PC-9 (cell line): ENCODE measurements at regions not wholly inside any gene's neighbourhood (a gene's known extent, or its start where the extent isn't known, plus 50 kb on each side); places are given as distances from the start of the nearest gene placed in this dataset.

ENCODE experiments used
- BruUV-seq: library from RNA; stranded (reverse); fragments of 400-500 nt; replicated peaks from 2 replicates; lab custom pipeline; 2021; lab: Mats Ljungman, UMichigan
- CTCF ChIA-PET: fragments of 300-600 bp; sonication (Branson Sonifier 250); formaldehyde crosslinking; loops from one replicate; lab custom pipeline; 2022; ENCODE audit warnings: antibody characterized with exemption; lab: Charles Lee
- POLR2A ChIA-PET: fragments of 300-600 bp; sonication (Branson Sonifier 250); formaldehyde crosslinking; loops from one replicate; lab custom pipeline; 2022; ENCODE audit warnings: antibody characterized with exemption; ENCODE audit not compliant: unreplicated experiment; lab: Charles Lee
- DNase-seq, 2 experiments: peaks; one replicate each; pipeline versions ENCODE4 v3.0.0 to v3.0.0-alpha.2; 2015 to 2022; ENCODE audit warnings: mixed read lengths in 1 of 2
- H2AFZ ChIP-seq: fragments of 200-600 bp; sonication (generic); 2 replicates; pipeline ENCODE4 v1.8.1; 2017; ENCODE audit warnings: antibody characterized with exemption
- H3F3A ChIP-seq: fragments of 200-600 bp; sonication (generic); 2 replicates; pipeline ENCODE4 v1.8.1; 2017; ENCODE audit warnings: antibody characterized with exemption, mild to moderate bottlenecking, low read depth; ENCODE audit not compliant: insufficient read depth
- H3K27ac ChIP-seq: fragments of 200-600 bp; sonication (generic); 2 replicates; pipeline ENCODE4 v1.6.1; 2016; ENCODE audit warnings: mixed run types
- H3K27me3 ChIP-seq: fragments of 200-600 bp; sonication (generic); 2 replicates; pipeline ENCODE4 v1.6.1; 2016; ENCODE audit warnings: low read depth, mixed run types; ENCODE audit not compliant: insufficient read depth
- H3K36me3 ChIP-seq: fragments of 200-600 bp; sonication (generic); 2 replicates; pipeline ENCODE4 v1.6.1; 2016; ENCODE audit warnings: low read depth, mixed run types
- H3K4me1 ChIP-seq: fragments of 200-600 bp; sonication (generic); replicated peaks from 2 replicates; pipeline ENCODE4 v1.6.1; 2016; ENCODE audit warnings: mixed run types; ENCODE audit not compliant: insufficient read depth
- H3K4me2 ChIP-seq: fragments of 200-600 bp; sonication (generic); 2 replicates; pipeline ENCODE4 v1.6.1; 2017; ENCODE audit warnings: mixed run types
- H3K4me3 ChIP-seq: fragments of 200-600 bp; sonication (generic); 2 replicates; pipeline ENCODE4 v1.6.1; 2016; ENCODE audit warnings: mixed run types
- H3K79me2 ChIP-seq: fragments of 200-600 bp; sonication (generic); 2 replicates; pipeline ENCODE4 v1.6.1; 2017; ENCODE audit warnings: low read depth, mixed run types
- H3K9me2 ChIP-seq: fragments of 200-600 bp; sonication (generic); 2 replicates; pipeline ENCODE4 v1.8.1; 2017; ENCODE audit warnings: mild to moderate bottlenecking; ENCODE audit not compliant: insufficient read depth
- H3K9me3 ChIP-seq: fragments of 200-600 bp; sonication (generic); 2 replicates; pipeline ENCODE4 v1.8.1; 2016; ENCODE audit warnings: low read depth; ENCODE audit not compliant: insufficient read depth
- H4K20me1 ChIP-seq: fragments of 200-600 bp; sonication (generic); 2 replicates; pipeline ENCODE4 v1.8.1; 2017; ENCODE audit not compliant: insufficient read depth
- CTCF ChIP-seq: fragments of 200-600 bp; sonication (generic); conservative IDR thresholded peaks from 2 replicates; pipeline ENCODE4 v1.6.1; 2017; ENCODE audit warnings: mixed run types, antibody characterized with exemption, mild to moderate bottlenecking, moderate library complexity
- EZH2 ChIP-seq: fragments of 200-600 bp; sonication (generic); IDR thresholded peaks from 2 replicates; pipeline ENCODE4 v1.8.0; 2017; ENCODE audit warnings: antibody characterized with exemption, low read depth
- intact Hi-C: fragments of 100-400 bp; cut with micrococcal nuclease; formaldehyde crosslinking; loops from one replicate; pipeline ENCODE4 v1.10.0; 2022; ENCODE audit not compliant: unreplicated experiment

GRCh38 chr20:60494476-60494875 lies 536.3 kb downstream of the CDH26 start:
- BruUV-seq, result no TSS peak

GRCh38 chr20:60497298-60498035 lies 539.2 kb downstream of the CDH26 start:
- Histone ChIP-seq H4K20me1 (no peaks in the 10 kb centered on the region), H3K27ac (no peak overlapping the region), H3K4me3 (no peak overlapping the region), H3K79me2 (no peaks in the 10 kb centered on the region), H3K4me1 (no peaks in the 10 kb centered on the region), H3K27me3 (peaks cover 14% of the 10 kb centered on the region), H2AFZ (no peak overlapping the region), H3F3A (no peaks in the 10 kb centered on the region), H3K9me2 (no peaks in the 10 kb centered on the region), H3K36me3 (no peaks in the 10 kb centered on the region), H3K9me3 (no peaks in the 10 kb centered on the region), H3K4me2 (no peak overlapping the region)
- no TSS peak for BruUV-seq
- POLR2A ChIA-PET, result no interaction called here
- CTCF ChIA-PET, result no interaction called here
- intact Hi-C loops, result no loop called here
- DNase-seq, result no peak
- TF ChIP-seq EZH2, result no peak
- no peak for TF ChIP-seq CTCF

More at GRCh38 chr20:60494476-60494875, 536.3 kb downstream of the CDH26 start:
- Histone ChIP-seq H4K20me1 (no peaks in the 10 kb centered on the region), H3F3A (no peaks in the 10 kb centered on the region), H3K9me3 (no peaks in the 10 kb centered on the region), H3K4me3 (no peak overlapping the region), H2AFZ (no peak overlapping the region), H3K4me1 (no peaks in the 10 kb centered on the region), H3K27ac (no peak overlapping the region), H3K36me3 (no peaks in the 10 kb centered on the region), H3K4me2 (no peak overlapping the region), H3K9me2 (no peaks in the 10 kb centered on the region), H3K27me3 (peaks cover 35% of the 10 kb centered on the region), H3K79me2 (no peaks in the 10 kb centered on the region)
- intact Hi-C loops, result no loop called here
- no peak for DNase-seq
- TF ChIP-seq CTCF, result no peak
- TF ChIP-seq EZH2, result no peak
- ChIA-PET POLR2A (no interaction called here), CTCF (no interaction called here)

GRCh38 chr20:60500038-60500701 lies 541.9 kb downstream of the CDH26 start:
- H3K4me2 ChIP-seq, result no peak overlapping the region
- no peak overlapping the region for H2AFZ ChIP-seq
- POLR2A ChIA-PET, result no interaction called here
- no peak for DNase-seq
- H3K9me2 ChIP-seq, result no peaks in the 10 kb centered on the region
- no peaks in the 10 kb centered on the region for H3K4me1 ChIP-seq
- CTCF ChIA-PET, result no interaction called here
- TF ChIP-seq EZH2 (no peak), CTCF (no peak)
- BruUV-seq, result no TSS peak
- H3K4me3 ChIP-seq, result no peak overlapping the region
- H3K9me3 ChIP-seq, result no peaks in the 10 kb centered on the region
- no peaks in the 10 kb centered on the region for H3K36me3 ChIP-seq
- H4K20me1 ChIP-seq, result no peaks in the 10 kb centered on the region
- H3K27ac ChIP-seq, result no peak overlapping the region
- H3K27me3 ChIP-seq, result peaks cover 35% of the 10 kb centered on the region
- intact Hi-C loops, result no loop called here
- no peaks in the 10 kb centered on the region for H3F3A ChIP-seq
- H3K79me2 ChIP-seq, result no peaks in the 10 kb centered on the region
